ENCODE measurements at regions not wholly inside any gene's neighbourhood (a gene's known extent, or its start where the extent isn't known, plus 50 kb on each side); places are given as distances from the start of the nearest gene placed in this dataset.

GRCh38 chr3:180855364-180855763 lies 57.1 kb upstream of the FXR1 start:
- TF ChIP-seq ZNF274 (IDR thresholded peaks at IDR 0.05; ENCODE audit: low read depth, low read length) (no peak), YY1 (IDR thresholded peaks at IDR 0.05; ENCODE audit: insufficient read depth, insufficient read length) (no peak)
